ENCODE measurements at regions not wholly inside any gene's neighbourhood (a gene's known extent, or its start where the extent isn't known, plus 50 kb on each side); places are given as distances from the start of the nearest gene placed in this dataset.

DNA sequence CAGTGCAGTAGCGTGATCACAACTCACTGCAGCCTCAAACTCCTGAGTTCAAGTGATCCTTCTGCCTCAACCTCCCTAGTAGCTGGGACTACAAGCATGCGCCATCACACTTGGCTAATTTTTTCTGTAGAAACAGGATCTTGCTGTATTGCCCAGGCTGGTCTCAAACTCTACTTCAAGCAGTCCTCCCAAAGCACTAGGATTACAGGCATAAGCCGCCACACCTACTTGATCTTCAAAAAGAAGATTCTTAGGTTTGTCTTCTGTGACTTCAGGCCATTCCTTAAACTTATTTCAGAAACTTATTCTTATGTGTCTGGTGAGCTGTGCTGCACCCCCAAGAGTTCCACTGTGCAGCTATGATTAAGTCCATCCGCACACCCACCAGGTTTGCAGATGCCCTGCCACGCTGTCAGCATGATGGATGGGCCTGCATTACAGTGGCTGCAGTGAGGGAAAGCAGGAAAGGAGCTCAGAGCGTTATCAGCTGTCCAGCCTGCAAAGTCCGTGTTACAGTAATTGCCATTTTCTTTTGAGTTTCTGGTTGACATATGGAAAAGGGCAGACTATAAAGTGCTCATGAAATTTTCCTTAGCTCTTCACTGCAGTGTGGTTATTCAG lies 146.6 kb downstream of the AASDH start:
- peak; percentile 32 for DNase-seq

DNA sequence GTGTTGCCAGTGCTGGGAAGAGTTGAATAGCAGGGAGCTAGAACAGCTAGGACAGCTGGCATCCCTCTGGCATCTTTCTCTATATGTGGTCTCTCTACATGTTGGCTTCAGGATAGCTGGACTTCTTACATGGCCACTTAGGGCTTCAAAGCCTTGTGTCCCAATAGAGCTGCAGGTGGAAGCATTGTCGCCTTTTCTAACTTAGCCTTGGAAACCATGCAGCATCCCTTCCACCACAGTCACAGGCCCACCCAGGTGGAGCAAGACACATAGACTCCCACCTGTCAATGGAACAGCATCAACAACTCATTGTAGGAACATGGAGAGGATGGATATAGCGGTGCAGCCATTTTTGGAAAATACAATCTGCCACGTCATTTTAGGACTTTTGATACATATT lies 149.0 kb downstream of the AASDH start:
- DNase-seq = no peak

DNA sequence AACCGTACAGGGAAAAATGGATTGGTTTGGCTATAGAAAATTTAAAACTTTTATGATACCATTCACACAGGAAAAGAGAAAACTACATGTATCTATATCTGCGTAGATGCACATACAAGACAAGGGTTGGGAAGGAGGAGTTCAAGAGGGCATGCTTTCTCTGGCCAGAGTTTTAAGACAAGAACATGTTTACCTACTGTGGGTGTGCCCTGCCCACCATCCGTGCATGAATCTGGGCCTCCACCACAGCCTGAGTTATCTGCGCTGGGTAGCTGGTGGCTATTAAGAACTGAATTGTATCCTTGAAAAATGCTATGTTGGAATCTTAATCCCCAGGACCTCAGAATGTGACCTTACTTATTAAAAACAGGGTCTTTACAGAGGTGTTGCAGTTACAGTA lies 151.6 kb downstream of the AASDH start:
- DNase-seq = no peak

DNA sequence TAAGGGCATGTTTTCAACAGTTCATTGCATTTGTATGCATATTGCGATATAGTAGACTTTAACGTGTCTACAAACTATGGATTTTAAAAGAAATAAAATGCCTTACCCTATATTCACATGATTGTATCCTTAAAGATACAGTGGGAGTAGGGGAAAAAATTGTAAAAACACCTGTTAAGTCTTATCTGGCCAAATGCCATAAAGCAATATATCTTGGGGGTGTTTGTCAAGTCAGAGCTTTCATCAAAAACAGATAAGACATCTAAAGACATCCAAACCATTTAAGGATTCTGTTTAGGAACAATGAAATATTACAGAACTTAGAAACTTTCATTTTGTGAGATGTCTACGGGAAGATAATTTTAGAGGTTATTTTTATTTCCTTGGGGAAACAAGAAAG lies 152.3 kb downstream of the AASDH start:
- no peak for DNase-seq

DNA sequence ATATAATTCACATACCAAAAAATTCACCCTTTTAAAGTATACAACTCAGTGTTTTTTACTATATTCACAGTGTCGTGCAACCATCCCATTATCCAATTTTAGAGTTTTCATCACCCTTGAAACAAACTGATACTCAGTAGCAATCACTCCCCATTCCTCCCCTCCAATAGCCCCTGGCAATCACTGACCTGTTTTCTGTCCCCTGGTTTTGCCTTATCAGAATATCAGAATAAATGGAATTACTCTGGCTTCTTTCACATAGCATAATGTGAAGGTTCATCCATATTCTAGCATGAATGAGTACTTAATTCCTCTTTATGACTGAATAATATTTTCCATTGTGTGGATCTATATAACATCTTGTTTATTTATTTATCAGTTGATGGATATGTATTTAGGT lies 153.2 kb downstream of the AASDH start:
- no peak for DNase-seq

DNA sequence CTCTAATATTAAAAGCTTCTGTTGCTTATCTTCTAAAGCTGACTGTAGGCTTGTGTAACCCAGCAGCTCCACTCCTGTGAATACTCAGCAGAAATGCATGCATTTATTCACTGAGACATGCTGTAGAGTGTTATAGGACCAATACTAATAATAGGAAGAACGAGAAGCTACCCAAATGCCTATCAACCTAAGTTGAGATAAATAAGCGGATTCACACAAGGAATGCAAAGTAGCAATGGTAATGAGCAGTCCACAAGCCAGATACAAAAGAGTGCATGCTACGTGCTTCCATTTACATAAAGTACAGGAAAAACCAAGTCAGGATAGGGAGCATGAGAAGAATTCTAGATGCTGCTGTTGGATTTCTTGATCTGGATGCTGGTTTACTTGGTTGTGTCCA lies 155.9 kb downstream of the AASDH start:
- no peak for DNase-seq

DNA sequence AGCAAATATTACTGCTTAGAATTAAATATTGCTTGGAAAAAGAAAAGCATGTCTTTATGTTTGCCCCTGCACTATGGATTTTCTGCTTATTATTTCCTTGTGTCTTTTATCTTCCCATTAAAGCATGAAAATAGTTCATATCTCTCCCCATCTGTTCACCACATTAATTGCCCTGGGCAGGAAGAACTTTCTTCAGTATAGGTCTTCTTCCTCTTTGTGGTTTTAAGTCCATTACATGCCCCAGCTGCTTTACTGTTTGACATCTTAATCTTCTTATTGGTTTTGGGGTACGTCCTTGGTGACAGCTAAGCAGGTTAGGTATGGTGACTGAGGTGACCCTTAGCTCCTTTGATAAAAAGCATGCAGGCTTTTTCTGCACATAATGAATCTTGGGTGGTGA lies 157.3 kb downstream of the AASDH start:
- DNase-seq = no peak

DNA sequence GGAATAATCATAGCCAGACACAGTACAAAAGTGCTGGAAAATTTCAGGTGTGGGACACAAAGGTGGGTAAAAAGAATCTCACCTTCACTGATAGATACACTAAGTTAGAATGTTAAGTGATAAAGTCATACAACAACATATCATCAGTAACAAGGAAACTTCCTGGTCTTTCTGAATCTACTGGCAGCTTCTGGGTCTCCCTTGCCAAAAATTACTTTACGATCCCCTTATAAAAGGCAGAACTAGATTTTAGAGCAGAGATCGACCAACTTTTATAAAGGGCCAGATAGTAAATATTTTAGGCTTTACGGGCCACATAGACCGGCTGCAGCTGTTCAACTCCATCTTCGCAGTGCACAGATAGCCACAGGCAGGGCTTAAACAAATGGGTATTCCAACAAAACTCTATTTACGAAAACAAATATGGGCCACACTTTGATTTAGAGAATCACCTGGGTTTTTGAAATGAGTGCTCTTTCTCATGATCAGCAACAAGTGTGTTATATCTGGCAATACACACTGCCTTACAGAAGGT lies 159.9 kb downstream of the AASDH start:
- no peak for DNase-seq

DNA sequence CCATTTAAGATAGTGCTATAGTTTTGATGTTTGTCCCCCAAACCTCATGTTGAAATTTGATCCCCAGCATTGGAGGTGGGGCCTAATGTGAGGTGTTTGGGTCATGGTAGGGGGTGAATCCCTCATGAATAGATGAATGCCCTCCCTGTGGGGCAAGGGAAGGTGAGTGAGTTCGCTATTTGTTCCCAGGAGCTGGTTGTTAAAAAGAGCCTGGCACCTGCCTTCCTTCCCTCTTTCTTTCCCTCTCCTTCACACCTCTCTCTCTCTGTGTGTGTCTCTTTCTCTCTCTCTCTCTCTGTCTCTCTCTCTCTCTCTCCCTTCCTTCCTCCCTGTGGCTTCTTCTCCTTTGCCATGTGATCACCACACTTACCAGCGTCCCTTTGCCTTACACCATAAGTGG lies 160.7 kb downstream of the AASDH start:
- DNase-seq = no peak

DNA sequence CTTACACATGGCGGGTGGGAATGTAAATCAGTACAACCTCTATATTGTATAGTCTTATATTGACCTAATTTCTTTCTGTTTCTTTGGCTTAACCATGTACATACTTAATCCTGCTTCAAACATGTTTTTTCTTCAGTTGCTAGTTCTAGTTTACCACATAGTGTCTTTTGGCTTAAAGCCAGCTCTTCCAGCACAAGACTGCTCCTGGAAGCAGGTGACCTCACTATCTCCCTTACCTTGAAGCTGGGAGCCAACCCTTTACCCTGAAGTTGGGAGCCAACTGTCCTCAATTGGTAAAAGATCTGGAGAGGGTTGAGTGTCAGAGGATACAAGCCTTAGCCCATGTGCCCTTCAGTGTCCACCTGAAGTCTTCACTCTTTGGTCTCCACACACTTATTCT lies 162.7 kb downstream of the AASDH start:
- no peak for DNase-seq

DNA sequence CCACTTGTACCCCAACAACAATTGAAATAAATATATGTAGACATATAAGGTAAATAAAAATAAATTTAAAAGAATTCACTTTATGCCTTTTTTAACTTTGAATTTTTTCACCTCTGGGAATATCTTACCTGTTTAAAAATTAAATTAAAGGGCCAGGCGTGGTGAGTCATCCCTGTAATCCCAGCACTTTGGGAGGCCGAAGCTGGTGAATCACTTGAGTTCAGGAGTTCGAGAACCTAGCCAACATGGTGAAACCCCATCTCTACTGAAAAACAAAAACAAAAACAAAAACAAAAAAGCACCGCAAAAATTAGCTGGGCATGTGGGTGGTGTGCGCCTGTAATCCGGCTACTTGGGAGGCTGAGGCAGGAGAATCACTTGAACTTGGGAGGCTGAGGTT lies 164.8 kb downstream of the AASDH start:
- peak; percentile 7 for DNase-seq

DNA sequence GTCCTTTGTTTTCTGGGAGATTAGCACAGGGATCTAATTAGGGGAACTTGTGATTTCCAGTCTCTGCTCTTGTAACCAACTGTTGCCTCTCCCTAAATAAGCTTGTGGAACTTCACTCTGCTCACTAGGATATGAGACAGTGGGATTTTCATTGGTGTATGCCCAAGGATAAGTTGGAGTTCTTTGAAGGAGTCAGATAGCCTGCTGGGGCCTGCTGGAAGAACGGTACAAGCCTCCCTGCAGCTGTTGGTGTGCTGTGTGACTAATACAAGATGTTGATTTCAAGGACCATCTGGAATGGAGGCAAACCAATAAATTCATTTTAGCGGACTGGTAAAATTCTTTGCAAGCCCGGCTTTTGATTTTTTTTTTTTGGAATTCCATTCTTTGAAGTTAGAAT lies 167.0 kb downstream of the AASDH start:
- peak; percentile 29 for DNase-seq

DNA sequence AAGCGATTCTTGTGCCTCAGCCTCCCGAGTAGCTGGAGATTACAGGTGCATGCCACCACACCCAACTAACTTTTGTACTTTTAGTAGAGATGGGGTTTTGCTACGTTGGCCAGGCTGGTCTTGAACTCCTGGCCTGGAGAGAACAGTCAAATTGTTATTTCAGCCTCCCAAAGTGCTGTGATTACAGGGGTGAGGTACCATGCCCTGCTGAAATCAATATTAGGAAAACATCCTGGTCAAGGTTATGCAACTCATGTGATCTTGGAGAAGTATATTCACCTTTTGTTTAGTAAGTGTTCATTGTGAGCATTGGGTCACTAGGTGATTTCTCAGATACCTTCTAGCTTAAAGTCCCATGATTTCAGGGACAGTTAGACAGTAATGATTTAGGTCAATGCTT lies 167.8 kb downstream of the AASDH start:
- no peak for DNase-seq

DNA sequence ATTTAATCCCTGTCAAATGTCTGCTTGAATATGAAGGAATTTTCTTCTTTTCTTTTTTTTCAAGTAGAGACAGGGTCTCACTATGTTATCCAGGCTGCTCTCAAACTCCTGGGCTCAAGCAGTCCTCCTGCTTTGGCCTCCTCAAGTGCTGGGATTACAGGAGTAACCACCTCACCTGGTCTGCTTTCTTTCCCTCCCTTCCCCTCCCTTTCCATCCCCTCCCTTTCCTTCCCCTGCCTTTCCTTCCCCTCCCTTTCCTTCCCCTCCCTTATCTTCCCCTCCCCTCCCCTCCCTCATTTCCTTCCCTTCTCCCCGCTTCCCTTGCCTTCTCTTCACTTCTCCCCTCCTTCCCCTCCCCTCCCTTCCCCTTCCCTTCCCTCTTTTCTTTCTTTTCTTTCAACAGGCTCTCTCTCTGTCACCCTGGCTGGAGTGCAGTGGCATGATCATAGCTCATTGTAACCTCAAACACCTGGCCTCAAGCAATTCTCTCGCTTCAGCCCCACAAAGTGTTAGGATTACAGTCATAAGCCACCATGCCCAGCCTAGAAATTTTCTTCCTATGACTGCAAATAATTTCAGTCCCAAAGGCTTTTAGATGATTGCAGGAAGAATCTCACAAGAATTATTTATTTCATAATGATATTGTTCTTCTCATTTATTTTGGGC lies 168.9 kb downstream of the AASDH start:
- DNase-seq = no peak

DNA sequence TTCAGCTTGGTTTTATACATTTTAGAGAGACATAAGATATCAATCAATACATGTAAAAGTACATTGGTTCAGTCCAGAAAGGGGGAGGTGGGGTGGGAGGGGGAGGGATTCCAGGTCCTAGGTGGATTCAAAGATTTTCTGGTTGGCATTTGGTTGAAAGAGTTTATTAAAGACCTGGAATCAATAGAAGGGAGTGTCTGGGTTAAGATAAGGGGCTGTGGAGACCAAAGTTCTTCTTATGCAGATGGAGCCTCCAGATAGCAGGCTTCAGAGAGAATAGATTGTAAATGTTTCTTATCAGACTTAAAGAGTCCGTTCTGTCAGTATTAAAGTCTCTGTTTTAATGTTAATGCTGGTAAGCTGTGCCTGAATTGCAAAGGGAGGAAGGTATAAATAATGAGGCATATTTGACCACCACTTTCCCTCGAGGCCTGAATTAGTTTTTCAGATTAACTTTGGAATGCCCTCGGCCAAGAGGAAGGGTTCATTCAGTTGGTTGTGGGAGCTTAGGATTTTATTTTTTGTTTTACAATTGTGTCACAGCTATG lies 169.9 kb downstream of the AASDH start:
- DNase-seq = no peak

DNA sequence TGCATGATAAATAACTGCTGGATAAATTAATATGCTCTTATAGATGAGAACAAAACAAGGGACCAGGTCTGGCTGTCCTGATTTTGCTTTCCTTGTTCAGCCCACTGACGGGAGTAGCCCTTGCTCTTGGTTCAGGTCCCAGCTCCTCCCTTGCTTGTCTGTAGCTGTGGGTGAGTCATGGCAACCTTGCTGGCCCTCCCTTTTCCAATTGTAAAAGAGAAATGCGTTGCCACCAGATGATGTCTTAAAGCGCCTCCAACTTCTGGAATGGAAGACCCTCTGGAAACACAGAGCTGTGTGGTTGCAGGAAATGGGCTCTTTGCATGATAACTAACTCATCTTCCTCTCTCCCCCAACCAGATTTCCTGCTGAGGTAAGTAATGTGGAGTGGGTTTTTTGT lies 171.4 kb downstream of the AASDH start:
- DNase-seq = peak; percentile 52

DNA sequence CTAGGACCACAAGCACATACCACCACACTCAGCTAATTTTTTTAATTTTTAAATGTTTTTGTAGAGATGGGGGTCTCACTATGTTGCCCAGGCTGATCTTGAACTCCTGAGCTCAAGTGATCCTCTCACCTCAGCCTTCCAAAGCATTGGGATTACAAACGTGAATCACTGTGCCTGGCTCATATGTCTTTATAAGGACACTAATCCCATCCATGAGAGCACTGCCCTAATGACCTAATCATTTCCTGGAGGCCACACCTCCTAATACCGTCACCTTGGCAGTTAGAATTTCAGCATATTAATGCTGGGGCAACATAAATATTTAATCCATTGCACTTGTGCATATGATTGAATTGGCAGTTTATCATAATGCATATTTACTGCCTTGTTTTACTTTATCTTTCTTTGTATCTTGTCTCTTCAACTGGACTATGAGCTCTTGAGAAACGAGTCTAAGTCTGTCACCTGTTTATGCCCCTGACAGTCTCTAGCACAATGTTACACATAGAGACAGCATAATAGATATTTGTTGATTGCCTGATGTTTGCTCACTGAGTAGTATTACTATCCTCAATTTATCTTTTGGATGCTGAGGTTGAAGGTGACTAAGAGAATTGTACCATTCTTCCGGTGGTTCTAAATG lies 172.0 kb downstream of the AASDH start:
- DNase-seq = peak; percentile 8

DNA sequence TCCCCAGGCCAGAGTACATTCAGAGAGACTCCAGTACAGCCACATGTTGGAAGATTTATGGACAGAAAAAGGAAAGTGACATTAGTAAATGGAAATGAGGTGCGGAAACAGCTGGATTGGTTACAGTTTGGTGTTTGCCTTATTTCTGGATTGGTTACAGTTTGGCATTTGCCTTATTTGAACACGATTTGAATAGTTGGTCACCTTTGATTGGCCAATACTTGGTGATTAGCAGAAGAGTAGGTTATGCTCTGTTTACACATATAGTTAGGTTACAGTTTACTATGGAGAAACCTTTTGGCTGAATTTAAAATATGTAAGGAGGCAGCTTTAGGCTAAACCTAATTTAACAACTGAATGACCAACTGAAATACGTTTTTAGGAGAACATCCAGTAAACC lies 173.7 kb downstream of the AASDH start:
- no peak for DNase-seq

DNA sequence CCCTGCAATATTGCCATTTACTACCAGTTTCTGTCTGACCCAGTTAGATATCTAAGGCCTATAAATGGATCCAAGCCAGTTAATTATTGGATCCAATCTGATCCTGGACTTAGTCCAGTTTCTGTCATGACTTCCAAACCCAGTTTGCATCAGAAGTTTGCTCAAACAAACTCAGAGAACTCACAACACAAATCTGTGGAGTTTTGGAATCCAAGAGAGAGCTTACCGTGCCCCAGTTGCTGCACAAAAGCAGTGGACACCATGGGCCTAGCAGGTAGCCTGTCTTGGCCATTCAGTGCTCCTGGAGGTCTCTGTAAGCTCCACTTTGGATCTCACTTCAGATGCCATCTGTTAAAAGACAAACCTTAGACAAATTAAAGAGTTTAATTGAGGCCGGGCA lies 174.5 kb downstream of the AASDH start:
- no peak for DNase-seq

DNA sequence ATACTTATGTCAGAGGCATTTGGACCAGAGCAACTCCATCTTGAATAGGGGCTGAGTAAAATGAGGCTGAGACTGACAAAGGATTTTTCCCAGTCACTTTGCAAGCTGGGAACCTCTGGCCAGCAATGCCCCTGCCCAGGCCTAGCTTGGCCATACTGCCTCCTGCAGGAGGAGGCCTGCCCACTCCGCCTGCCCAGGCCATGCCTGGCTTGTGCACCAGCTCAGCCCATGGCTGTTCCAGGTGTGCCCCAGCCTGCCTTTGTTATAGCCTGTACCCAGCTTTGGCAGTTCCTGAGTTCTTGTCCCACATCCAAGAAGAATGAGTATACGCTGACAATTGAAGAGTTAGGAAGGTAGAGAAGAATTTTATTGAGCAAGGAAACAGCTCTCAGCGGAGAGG lies 176.1 kb downstream of the AASDH start:
- DNase-seq = no peak

DNA sequence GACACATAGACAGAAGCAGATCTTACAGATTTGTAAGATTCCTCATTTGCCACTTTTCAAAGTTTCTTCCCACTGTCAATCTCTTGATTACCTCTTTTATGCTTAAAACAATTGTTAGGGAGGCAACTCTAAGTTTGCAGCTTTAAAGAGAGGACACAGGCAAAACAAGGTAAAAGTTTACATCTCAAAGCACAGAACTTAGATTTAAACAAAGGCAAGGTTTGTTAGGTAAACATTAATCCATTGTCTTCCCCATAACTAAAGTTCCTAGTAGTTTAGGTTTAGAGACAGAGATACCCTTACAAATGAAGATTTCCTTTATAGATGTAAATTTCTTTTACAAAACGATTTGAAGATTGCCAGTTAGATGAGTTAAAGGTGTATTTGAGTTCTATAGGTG lies 176.9 kb downstream of the AASDH start:
- DNase-seq = no peak

DNA sequence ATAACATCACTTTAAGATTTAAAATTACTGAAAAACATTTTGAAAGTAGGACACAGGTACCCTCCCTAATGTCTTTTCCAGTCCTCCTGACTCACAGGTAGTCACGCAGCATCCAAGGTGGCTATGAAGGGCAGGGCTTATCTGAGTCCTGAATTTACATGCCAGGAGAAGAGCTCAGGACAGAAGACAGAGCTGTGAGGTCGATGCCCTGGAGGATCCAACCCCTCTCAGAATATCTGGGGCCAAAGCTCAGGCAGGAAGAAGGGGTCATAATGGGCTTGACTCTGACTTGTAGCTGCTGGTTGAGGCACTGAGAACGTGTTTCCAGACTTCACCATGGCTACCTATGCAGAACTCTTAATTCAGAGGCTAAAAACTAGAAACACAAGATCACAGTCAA lies 177.5 kb downstream of the AASDH start:
- no peak for DNase-seq

DNA sequence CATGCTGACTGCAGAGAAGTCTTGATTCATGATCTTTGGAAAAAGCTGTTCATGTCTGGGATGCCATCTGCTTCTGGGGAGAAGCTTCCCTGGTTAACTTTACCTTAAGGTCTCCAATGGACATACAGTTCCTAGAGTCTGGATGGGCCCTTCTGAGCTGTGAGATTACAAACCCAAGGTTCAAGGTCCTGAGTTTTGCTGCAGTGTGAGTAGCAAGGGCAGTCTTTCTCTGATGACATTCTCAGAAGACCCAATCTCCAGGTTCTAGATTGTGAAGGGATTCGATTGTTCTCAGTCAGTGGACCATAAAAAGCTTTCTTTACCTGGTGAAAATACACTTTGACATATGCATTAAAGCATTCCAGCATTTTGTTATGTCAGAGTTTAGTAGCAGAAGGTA lies 179.2 kb downstream of the AASDH start:
- no peak for DNase-seq

DNA sequence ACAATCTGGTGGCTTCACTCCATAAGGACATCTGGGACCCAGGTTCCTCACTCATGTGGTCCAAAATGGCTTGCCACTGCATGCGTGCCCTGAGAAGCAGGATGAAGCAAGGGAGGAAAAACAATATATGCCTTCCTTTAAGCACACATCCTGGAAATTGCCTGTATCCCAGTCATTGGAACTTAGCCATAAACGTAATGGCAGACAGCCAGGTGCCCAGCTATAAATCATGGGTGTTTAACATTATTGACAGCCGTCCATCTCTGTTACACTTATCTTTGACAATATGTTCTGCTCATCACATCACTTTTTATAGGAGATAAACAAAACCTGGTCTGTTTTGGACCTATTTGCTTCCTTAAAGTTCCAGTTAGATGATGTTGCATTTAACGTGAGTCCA lies 181.0 kb downstream of the AASDH start:
- no peak for DNase-seq
